Loucy (cell line): ENCODE measurements at regions not wholly inside any gene's neighbourhood (a gene's known extent, or its start where the extent isn't known, plus 50 kb on each side); places are given as distances from the start of the nearest gene placed in this dataset.
"Not testable (repeated sequence)": the region's sequence is repeated elsewhere in the genome, so short reads cannot be mapped to it uniquely, and the experiment has no call there.

Experiments used
- H2AFZ ChIP-seq: fragments of 200-600 bp; sonication (generic); 2 replicates; pipeline ENCODE4 v1.6.0; 2016; ENCODE audit warnings: antibody characterized with exemption, mild to moderate bottlenecking, low read length, moderate library complexity
- H3F3A ChIP-seq: fragments of 200-600 bp; 2 replicates; pipeline ENCODE4 v1.6.0; 2016; ENCODE audit warnings: antibody characterized with exemption, low read depth, mild to moderate bottlenecking
- H3K27me3 ChIP-seq: fragments of 200-600 bp; sonication (generic); 2 replicates; pipeline ENCODE4 v1.6.1; 2014; ENCODE audit warnings: low read length, mild to moderate bottlenecking; ENCODE audit not compliant: insufficient read depth, poor library complexity, severe bottlenecking
- H3K36me3 ChIP-seq: fragments of 200-600 bp; sonication (generic); 2 replicates; pipeline ENCODE4 v1.6.1; 2016; ENCODE audit warnings: low read length; ENCODE audit not compliant: insufficient read depth
- H3K4me1 ChIP-seq: fragments of 200-600 bp; sonication (generic); 2 replicates; pipeline ENCODE4 v1.5.1; 2014; ENCODE audit warnings: low read length, mild to moderate bottlenecking; ENCODE audit not compliant: insufficient read depth, poor library complexity, severe bottlenecking
- H3K4me2 ChIP-seq: fragments of 200-600 bp; sonication (generic); 2 replicates; pipeline ENCODE4 v1.6.0; 2014; ENCODE audit warnings: antibody characterized with exemption, low read length, low read depth, mild to moderate bottlenecking; ENCODE audit not compliant: poor library complexity, severe bottlenecking
- H3K4me3 ChIP-seq: fragments of 200-600 bp; sonication (generic); 2 replicates; pipeline ENCODE4 v1.5.1; 2014; ENCODE audit warnings: low read length, mild to moderate bottlenecking, mixed read lengths; ENCODE audit not compliant: poor library complexity, severe bottlenecking
- H3K79me2 ChIP-seq: fragments of 200-600 bp; sonication (generic); 2 replicates; pipeline ENCODE4 v1.6.1; 2014; ENCODE audit warnings: low read length; ENCODE audit not compliant: insufficient read depth
- H3K9ac ChIP-seq: fragments of 200-600 bp; sonication (generic); 2 replicates; pipeline ENCODE4 v1.6.0; 2014; ENCODE audit warnings: mild to moderate bottlenecking, low read depth, low read length, moderate library complexity; ENCODE audit not compliant: poor library complexity, severe bottlenecking
- H3K9me2 ChIP-seq: fragments of 200-600 bp; sonication (generic); replicated peaks from 2 replicates; pipeline ENCODE4 v1.6.1; 2016; ENCODE audit warnings: low read depth, low read length, mixed read lengths
- H3K9me3 ChIP-seq: fragments of 200-600 bp; sonication (generic); 2 replicates; pipeline ENCODE4 v1.6.1; 2014; ENCODE audit warnings: mild to moderate bottlenecking, antibody characterized with exemption, low read length, low read depth; ENCODE audit not compliant: insufficient read depth
- H4K20me1 ChIP-seq: fragments of 200-600 bp; sonication (generic); 2 replicates; pipeline ENCODE4 v1.6.0; 2014; ENCODE audit warnings: antibody characterized with exemption, low read length, mild to moderate bottlenecking; ENCODE audit not compliant: insufficient read depth, poor library complexity, severe bottlenecking
- CTCF ChIP-seq: fragments of 200-600 bp; sonication (generic); conservative IDR thresholded peaks from 2 replicates; pipeline ENCODE4 v1.5.1; 2014; ENCODE audit warnings: mild to moderate bottlenecking, antibody characterized with exemption, low read length
- EZH2phosphoT487 ChIP-seq: fragments of 200-600 bp; IDR thresholded peaks from 2 replicates; pipeline ENCODE4 v1.6.1; 2018; ENCODE audit warnings: antibody characterized with exemption, mild to moderate bottlenecking, moderate library complexity, borderline replicate concordance

GRCh38 chr17:26731005-26731921, 562.7 kb upstream of the WSB1 start:
- Histone ChIP-seq H3F3A (no peaks in the 10 kb centered on the region), H3K4me2 (no peak overlapping the region), H3K27me3 (no peaks in the 10 kb centered on the region), H2AFZ (no peak overlapping the region), H3K4me3 (no peak overlapping the region), H3K36me3 (no peaks in the 10 kb centered on the region), H3K9ac (no peak overlapping the region), H4K20me1 (no peaks in the 10 kb centered on the region), H3K9me3 (no peaks in the 10 kb centered on the region; the same call in 1 of the 2 replicates), H3K79me2 (no peaks in the 10 kb centered on the region), H3K4me1 (no peaks in the 10 kb centered on the region), H3K9me2 (no peaks in the 10 kb centered on the region)
- TF ChIP-seq EZH2phosphoT487 (no peak), CTCF (no peak)

GRCh38 chr17:26731926-26732325, 562.0 kb upstream of the WSB1 start:
- not testable (repeated sequence) for H3K4me1 ChIP-seq

GRCh38 chr17:26734775-26735174, 559.1 kb upstream of the WSB1 start:
- not testable (repeated sequence) for H3K9me3 ChIP-seq, H2AFZ ChIP-seq, H3K9me2 ChIP-seq, H3K4me3 ChIP-seq, H3K79me2 ChIP-seq, H3K9ac ChIP-seq, H3F3A ChIP-seq, H3K4me1 ChIP-seq, H3K36me3 ChIP-seq, H3K4me2 ChIP-seq, H4K20me1 ChIP-seq, H3K27me3 ChIP-seq

More at GRCh38 chr17:26731926-26732325, 562.0 kb upstream of the WSB1 start:
- not testable (repeated sequence) for H3K79me2 ChIP-seq, H3F3A ChIP-seq, H4K20me1 ChIP-seq, H3K9ac ChIP-seq, H3K36me3 ChIP-seq, H3K27me3 ChIP-seq, H3K9me3 ChIP-seq, H2AFZ ChIP-seq, H3K9me2 ChIP-seq, H3K4me3 ChIP-seq, H3K4me2 ChIP-seq

GRCh38 chr17:26735977-26736376, 557.9 kb upstream of the WSB1 start:
- H3F3A ChIP-seq, H3K4me1 ChIP-seq, H4K20me1 ChIP-seq, H3K4me2 ChIP-seq, H3K36me3 ChIP-seq, H2AFZ ChIP-seq, H3K9me2 ChIP-seq, H3K79me2 ChIP-seq, H3K9ac ChIP-seq, H3K4me3 ChIP-seq, H3K9me3 ChIP-seq, H3K27me3 ChIP-seq: not testable (repeated sequence)
